CD8-positive, alpha-beta memory T cell (primary cell): ENCODE measurements at regions not wholly inside any gene's neighbourhood (a gene's known extent, or its start where the extent isn't known, plus 50 kb on each side); places are given as distances from the start of the nearest gene placed in this dataset.

Experiments used
- CTCF ChIA-PET: fragments of 350-600 bp; sonication (Branson Sonifier 250); formaldehyde crosslinking; loops from one replicate; lab custom pipeline; 2021; ENCODE audit warnings: antibody characterized with exemption; lab: Charles Lee
- POLR2A ChIA-PET: fragments of 350-600 bp; sonication (Branson Sonifier 250); formaldehyde crosslinking; loops from one replicate; lab custom pipeline; 2021; ENCODE audit warnings: antibody characterized with exemption; lab: Charles Lee
- DNase-seq, 5 donors: peaks; one replicate each; pipeline versions ENCODE4 v3.0.0 to v3.0.0-alpha.2; 2020 to 2022; ENCODE audit warnings: mixed read lengths in 1 of 5
- H3K27ac ChIP-seq: one replicate; pipeline ENCODE4 v1.7.0; 2013; ENCODE audit warnings: low read depth, mild to moderate bottlenecking, low read length, moderate library complexity
- H3K27me3 ChIP-seq: 2 replicates; pipeline ENCODE4 v1.7.0; 2013; ENCODE audit warnings: low read length, mild to moderate bottlenecking; ENCODE audit not compliant: insufficient read depth, poor library complexity, severe bottlenecking
- H3K36me3 ChIP-seq: 2 replicates; pipeline ENCODE4 v1.7.0; 2013; ENCODE audit warnings: mild to moderate bottlenecking, low read length, moderate library complexity; ENCODE audit not compliant: insufficient read depth
- H3K4me1 ChIP-seq: 2 replicates; pipeline ENCODE4 v1.7.0; 2013; ENCODE audit warnings: mild to moderate bottlenecking, low read length, moderate library complexity; ENCODE audit not compliant: insufficient read depth
- H3K4me3 ChIP-seq: 2 replicates; pipeline ENCODE4 v1.7.0; 2013; ENCODE audit warnings: mild to moderate bottlenecking, low read length
- H3K9me3 ChIP-seq: 2 replicates; pipeline ENCODE4 v1.7.0; 2013; ENCODE audit warnings: mild to moderate bottlenecking, low read length
- H3K27ac Mint-ChIP-seq, 8 donors: one replicate each; pipeline ENCODE4 v1.8.0; 2020 to 2021; ENCODE audit warnings: mixed read lengths in 8 of 8, mild to moderate bottlenecking in 6 of 8, inconsistent platforms in 3 of 8, moderate library complexity in 3 of 8
- H3K27me3 Mint-ChIP-seq, 2 donors: one replicate each; pipeline ENCODE4 v1.8.0; 2020 to 2021; ENCODE audit warnings: mixed read lengths in 2 of 2, mild to moderate bottlenecking in 1 of 2, moderate library complexity in 1 of 2
- H3K36me3 Mint-ChIP-seq, 3 donors: one replicate each; pipeline ENCODE4 v1.8.0; 2020 to 2021; ENCODE audit warnings: mixed read lengths in 3 of 3, inconsistent platforms in 1 of 3, mild to moderate bottlenecking in 1 of 3
- H3K4me1 Mint-ChIP-seq, 3 donors: one replicate each; pipeline ENCODE4 v1.8.0; 2020 to 2021; ENCODE audit warnings: mixed read lengths in 3 of 3, inconsistent platforms in 1 of 3, mild to moderate bottlenecking in 1 of 3
- H3K4me3 Mint-ChIP-seq, 7 donors: one replicate each; pipeline ENCODE4 v1.8.0; 2020 to 2021; ENCODE audit warnings: mixed read lengths in 7 of 7, mild to moderate bottlenecking in 6 of 7, moderate library complexity in 4 of 7, inconsistent platforms in 2 of 7
- H3K9me3 Mint-ChIP-seq, 5 donors: one replicate each; pipeline ENCODE4 v1.8.0; 2020 to 2022; ENCODE audit warnings: mixed read lengths in 5 of 5, mild to moderate bottlenecking in 3 of 5, moderate library complexity in 2 of 5, inconsistent platforms in 1 of 5

- H3K27me3 Mint-ChIP-seq = peaks cover 6 to 29% of the 10 kb centered on the region in 2 donors
- no peaks in the 10 kb centered on the region for H3K27me3 ChIP-seq
- CTCF ChIA-PET = no interaction called here
Observed at GRCh38 chr10:118917701-118918100, 111.8 kb upstream of the NANOS1 start.

GRCh38 chr10:118918116-118918515 is 111.4 kb upstream of the NANOS1 start:
- H3K27me3 ChIP-seq = no peaks in the 10 kb centered on the region
- no peaks in the 10 kb centered on the region for H3K4me1 ChIP-seq
- no peaks in the 10 kb centered on the region for H3K36me3 ChIP-seq
- ChIA-PET POLR2A (no interaction called here), CTCF (no interaction called here)
- no peaks in the 10 kb centered on the region for H3K9me3 ChIP-seq
- Mint-ChIP-seq H3K36me3 (no peaks in the 10 kb centered on the region), H3K4me3 (no peak overlapping the region), H3K27ac (no peak overlapping the region), H3K4me1 (no peaks in the 10 kb centered on the region), H3K9me3 (peaks cover 0 to 1% (median 0%) of the 10 kb centered on the region in 5 donors), H3K27me3 (peaks cover 6 to 29% of the 10 kb centered on the region in 2 donors)
- no peak overlapping the region for H3K27ac ChIP-seq
- H3K4me3 ChIP-seq = no peak overlapping the region
- DNase-seq = no peak

More at GRCh38 chr10:118917701-118918100, 111.8 kb upstream of the NANOS1 start:
- H3K36me3 ChIP-seq = no peaks in the 10 kb centered on the region
- no peak overlapping the region for H3K27ac ChIP-seq
- Mint-ChIP-seq H3K36me3 (no peaks in the 10 kb centered on the region), H3K4me1 (no peaks in the 10 kb centered on the region), H3K4me3 (no peak overlapping the region), H3K9me3 (peaks cover 0 to 1% (median 0%) of the 10 kb centered on the region in 5 donors), H3K27ac (no peak overlapping the region)
- POLR2A ChIA-PET = no interaction called here
- H3K4me1 ChIP-seq = no peaks in the 10 kb centered on the region
- no peaks in the 10 kb centered on the region for H3K9me3 ChIP-seq
- no peak overlapping the region for H3K4me3 ChIP-seq
- DNase-seq = no peak

- H3K27me3 ChIP-seq = no peaks in the 10 kb centered on the region
- H3K4me3 ChIP-seq = no peak overlapping the region
- ChIA-PET POLR2A (no interaction called here), CTCF (no interaction called here)
- no peak for DNase-seq
- H3K27ac ChIP-seq = no peak overlapping the region
- peaks cover 6 to 33% of the 10 kb centered on the region in 2 donors for H3K27me3 Mint-ChIP-seq
- no peaks in the 10 kb centered on the region for H3K4me1 Mint-ChIP-seq
- H3K36me3 ChIP-seq = no peaks in the 10 kb centered on the region
- H3K27ac Mint-ChIP-seq = no peak overlapping the region
- H3K36me3 Mint-ChIP-seq = no peaks in the 10 kb centered on the region
- H3K9me3 Mint-ChIP-seq = peaks cover 0 to 1% (median 0%) of the 10 kb centered on the region in 5 donors
- no peaks in the 10 kb centered on the region for H3K4me1 ChIP-seq
- no peaks in the 10 kb centered on the region for H3K9me3 ChIP-seq
- H3K4me3 Mint-ChIP-seq = no peak overlapping the region
Observed at GRCh38 chr10:118918587-118918986, 110.9 kb upstream of the NANOS1 start.

- H3K4me3 ChIP-seq = no peak overlapping the region
- peaks cover 9 to 41% of the 10 kb centered on the region in 2 donors for H3K27me3 Mint-ChIP-seq
- ChIA-PET POLR2A (no interaction called here), CTCF (no interaction called here)
- H3K9me3 ChIP-seq = no peaks in the 10 kb centered on the region
- H3K27ac ChIP-seq = no peak overlapping the region
- DNase-seq = no peak
- H3K4me1 Mint-ChIP-seq = no peaks in the 10 kb centered on the region
- no peaks in the 10 kb centered on the region for H3K4me1 ChIP-seq
- H3K9me3 Mint-ChIP-seq = peaks cover 0 to 1% (median 0%) of the 10 kb centered on the region in 5 donors
- no peaks in the 10 kb centered on the region for H3K27me3 ChIP-seq
- no peaks in the 10 kb centered on the region for H3K36me3 Mint-ChIP-seq
- H3K27ac Mint-ChIP-seq = no peak overlapping the region
- H3K4me3 Mint-ChIP-seq = no peak overlapping the region
- no peaks in the 10 kb centered on the region for H3K36me3 ChIP-seq
Observed at GRCh38 chr10:118920206-118920605, 109.3 kb upstream of the NANOS1 start.

- peak overlapping the region in 1 of 8 donors; percentile 33 for H3K27ac Mint-ChIP-seq
- no peaks in the 10 kb centered on the region for H3K4me1 ChIP-seq
- peaks cover 16 to 40% of the 10 kb centered on the region in 2 donors for H3K27me3 Mint-ChIP-seq
- no peaks in the 10 kb centered on the region for H3K9me3 ChIP-seq
- ChIA-PET POLR2A (no interaction called here), CTCF (no interaction called here)
- no peaks in the 10 kb centered on the region for H3K36me3 Mint-ChIP-seq
- no peaks in the 10 kb centered on the region for H3K27me3 ChIP-seq
- no peak for DNase-seq
- H3K9me3 Mint-ChIP-seq = peaks cover 0 to 1% (median 0%) of the 10 kb centered on the region in 5 donors
- H3K4me3 Mint-ChIP-seq = no peak overlapping the region
- H3K27ac ChIP-seq = no peak overlapping the region
- H3K4me3 ChIP-seq = no peak overlapping the region
- H3K4me1 Mint-ChIP-seq = no peaks in the 10 kb centered on the region
- no peaks in the 10 kb centered on the region for H3K36me3 ChIP-seq
Observed at GRCh38 chr10:118922226-118922625, 107.3 kb upstream of the NANOS1 start.

- peaks cover 0 to 1% (median 0%) of the 10 kb centered on the region in 5 donors for H3K9me3 Mint-ChIP-seq
- H3K27me3 ChIP-seq = no peaks in the 10 kb centered on the region
- H3K4me3 Mint-ChIP-seq = no peak overlapping the region
Observed at GRCh38 chr10:118922972-118923371, 106.5 kb upstream of the NANOS1 start.

GRCh38 chr10:118924493-118924892 is 105.0 kb upstream of the NANOS1 start:
- Mint-ChIP-seq H3K36me3 (no peaks in the 10 kb centered on the region), H3K27ac (no peak overlapping the region), H3K4me3 (no peak overlapping the region), H3K27me3 (peaks cover 19 to 43% of the 10 kb centered on the region in 2 donors), H3K9me3 (peaks cover 0 to 4% (median 0%) of the 10 kb centered on the region in 5 donors), H3K4me1 (no peaks in the 10 kb centered on the region)
- Histone ChIP-seq H3K9me3 (no peaks in the 10 kb centered on the region), H3K4me3 (no peak overlapping the region), H3K4me1 (no peaks in the 10 kb centered on the region), H3K27me3 (no peaks in the 10 kb centered on the region), H3K36me3 (no peaks in the 10 kb centered on the region), H3K27ac (no peak overlapping the region)
- DNase-seq = no peak
- CTCF ChIA-PET = no interaction called here
- POLR2A ChIA-PET = no interaction called here

More at GRCh38 chr10:118922972-118923371, 106.5 kb upstream of the NANOS1 start:
- Histone ChIP-seq H3K4me3 (no peak overlapping the region), H3K36me3 (no peaks in the 10 kb centered on the region), H3K9me3 (no peaks in the 10 kb centered on the region), H3K4me1 (no peaks in the 10 kb centered on the region), H3K27ac (no peak overlapping the region)
- no peak for DNase-seq
- no peak overlapping the region for H3K27ac Mint-ChIP-seq
- ChIA-PET CTCF (no interaction called here), POLR2A (no interaction called here)
- H3K4me1 Mint-ChIP-seq = no peaks in the 10 kb centered on the region
- H3K36me3 Mint-ChIP-seq = no peaks in the 10 kb centered on the region
- H3K27me3 Mint-ChIP-seq = peaks cover 21 to 43% of the 10 kb centered on the region in 2 donors

- Mint-ChIP-seq H3K27ac (no peak overlapping the region), H3K4me1 (no peaks in the 10 kb centered on the region), H3K27me3 (peaks cover 17 to 39% of the 10 kb centered on the region in 2 donors), H3K9me3 (peaks cover under 1 to 9% (median 5%) of the 10 kb centered on the region in 5 donors), H3K36me3 (no peaks in the 10 kb centered on the region), H3K4me3 (no peak overlapping the region)
- no peaks in the 10 kb centered on the region for H3K27me3 ChIP-seq
- DNase-seq = no peak
- H3K27ac ChIP-seq = no peak overlapping the region
- H3K9me3 ChIP-seq = no peaks in the 10 kb centered on the region
- ChIA-PET CTCF (no interaction called here), POLR2A (no interaction called here)
- no peak overlapping the region for H3K4me3 ChIP-seq
- no peaks in the 10 kb centered on the region for H3K36me3 ChIP-seq
- H3K4me1 ChIP-seq = no peaks in the 10 kb centered on the region
Observed at GRCh38 chr10:118925404-118926071, 104.0 kb upstream of the NANOS1 start.
